Muscle layer of duodenum (tissue), 2 donors: ENCODE measurements at regions not wholly inside any gene's neighbourhood (a gene's known extent, or its start where the extent isn't known, plus 50 kb on each side); places are given as distances from the start of the nearest gene placed in this dataset.

Source experiments
- H3K27ac ChIP-seq: one replicate; pipeline ENCODE4 v1.7.0; 2013; ENCODE audit warnings: mild to moderate bottlenecking, low read length
- H3K27me3 ChIP-seq: one replicate; pipeline ENCODE4 v1.7.0; 2013; ENCODE audit warnings: low read depth, mild to moderate bottlenecking, control low read depth, low read length
- H3K36me3 ChIP-seq, 2 donors: one replicate each; pipeline ENCODE4 v1.7.0; 2013; ENCODE audit warnings: low read length in 2 of 2, control low read depth in 1 of 2, mild to moderate bottlenecking in 1 of 2; ENCODE audit not compliant: insufficient read depth in 2 of 2, control insufficient read depth in 1 of 2
- H3K4me1 ChIP-seq, 2 donors: one replicate each; pipeline ENCODE4 v1.7.0; 2013; ENCODE audit warnings: low read length in 2 of 2, mild to moderate bottlenecking in 2 of 2, control low read depth in 1 of 2, moderate library complexity in 1 of 2; ENCODE audit not compliant: insufficient read depth in 2 of 2, control insufficient read depth in 1 of 2
- H3K4me3 ChIP-seq, 2 donors: one replicate each; pipeline ENCODE4 v1.7.0; 2013; ENCODE audit warnings: low read length in 2 of 2, low read depth in 1 of 2, mild to moderate bottlenecking in 1 of 2
- H3K9me3 ChIP-seq, 2 donors: one replicate each; pipeline ENCODE4 v1.7.0; 2013; ENCODE audit warnings: low read length in 2 of 2, control low read depth in 1 of 2, mild to moderate bottlenecking in 1 of 2; ENCODE audit not compliant: control insufficient read depth in 1 of 2
- donor health status: healthy.

GRCh38 chr6:133693565-133693964 is 195.3 kb upstream of the TCF21 start:
- Histone ChIP-seq H3K27ac (no peak overlapping the region), H3K4me3 (no peak overlapping the region), H3K4me1 (no peaks in the 10 kb centered on the region), H3K27me3 (no peaks in the 10 kb centered on the region), H3K36me3 (no peaks in the 10 kb centered on the region), H3K9me3 (no peaks in the 10 kb centered on the region)

- Histone ChIP-seq H3K4me1 (no peaks in the 10 kb centered on the region), H3K27me3 (no peaks in the 10 kb centered on the region), H3K9me3 (no peaks in the 10 kb centered on the region), H3K4me3 (no peak overlapping the region), H3K36me3 (no peaks in the 10 kb centered on the region), H3K27ac (no peak overlapping the region)
These were observed 191.7 kb upstream of the TCF21 start for GRCh38 chr6:133697185-133697584.

DNA sequence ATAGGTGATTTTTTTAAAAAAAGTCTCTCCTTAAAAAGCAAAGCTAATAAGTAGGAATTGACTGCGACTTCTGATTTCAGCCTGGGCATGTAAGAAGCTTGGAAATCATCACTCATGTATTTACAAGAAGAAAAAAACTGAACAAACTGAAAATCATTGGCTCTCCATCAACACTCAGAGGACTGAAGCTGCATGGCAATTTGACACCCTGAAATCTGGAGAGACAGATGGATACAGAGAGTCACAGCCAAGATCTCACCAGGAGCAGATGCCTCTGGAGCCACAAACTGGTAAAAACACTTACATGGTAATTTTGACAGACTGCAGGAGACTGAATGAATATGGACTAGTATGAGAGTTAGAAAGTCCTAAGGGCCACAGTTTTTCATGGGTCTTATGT is 191.2 kb upstream of the TCF21 start:
- Histone ChIP-seq H3K27ac (no peak overlapping the region), H3K4me1 (no peaks in the 10 kb centered on the region), H3K27me3 (no peaks in the 10 kb centered on the region), H3K9me3 (no peaks in the 10 kb centered on the region), H3K36me3 (no peaks in the 10 kb centered on the region), H3K4me3 (no peak overlapping the region)

DNA sequence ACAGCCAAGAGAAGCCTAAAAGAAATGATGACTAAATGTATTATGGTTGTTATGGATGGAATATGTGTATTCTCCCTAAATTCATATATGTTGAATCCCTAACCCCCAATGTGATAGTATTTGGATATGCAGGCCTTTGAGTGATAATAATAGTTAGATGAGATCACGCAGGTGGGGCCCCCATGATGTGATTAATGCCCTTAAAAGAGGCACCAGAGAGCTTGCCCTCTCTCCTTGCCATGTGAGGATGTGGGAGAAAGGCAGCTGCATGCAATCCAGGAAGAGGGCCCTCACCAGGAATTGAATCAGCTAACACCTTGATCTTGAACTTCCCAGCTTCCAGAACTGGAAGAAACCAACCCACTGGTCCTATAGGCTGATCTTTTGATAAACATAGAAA is 190.6 kb upstream of the TCF21 start:
- Histone ChIP-seq H3K9me3 (no peaks in the 10 kb centered on the region), H3K36me3 (no peaks in the 10 kb centered on the region), H3K27ac (no peak overlapping the region), H3K27me3 (no peaks in the 10 kb centered on the region), H3K4me1 (no peaks in the 10 kb centered on the region), H3K4me3 (no peak overlapping the region)

DNA sequence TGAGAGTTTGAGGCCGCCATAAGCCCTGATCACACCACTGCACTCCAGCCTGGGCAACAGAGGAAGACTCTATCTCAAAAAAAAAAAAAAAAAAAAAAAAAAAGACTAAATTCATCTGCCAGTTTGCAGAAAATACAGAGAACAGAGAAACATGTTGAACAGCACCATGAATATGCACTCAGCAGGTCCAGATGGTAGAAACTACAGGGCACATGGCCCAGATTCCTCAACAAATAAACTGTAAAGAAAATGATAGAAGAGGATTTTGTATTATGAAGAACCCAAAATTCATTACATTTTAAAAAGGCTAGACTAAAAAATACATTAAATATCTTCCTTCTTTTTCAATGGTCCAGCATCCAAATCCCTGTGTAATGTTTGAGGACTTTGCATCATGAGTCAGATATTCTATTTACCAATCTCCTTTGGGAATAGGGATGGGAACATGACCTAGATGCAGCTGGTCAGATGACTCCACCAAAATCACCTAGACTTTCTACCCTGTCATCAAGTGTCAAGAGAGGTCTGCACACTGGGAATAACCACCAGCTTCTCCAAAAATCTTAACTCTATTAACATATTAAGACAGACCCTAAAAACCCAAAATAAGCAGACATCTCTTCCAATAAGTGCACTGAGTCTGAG is 189.1 kb upstream of the TCF21 start:
- Histone ChIP-seq H3K27me3 (no peaks in the 10 kb centered on the region), H3K27ac (no peak overlapping the region), H3K9me3 (no peaks in the 10 kb centered on the region)

GRCh38 chr6:133701633-133702331 is 187.1 kb upstream of the TCF21 start:
- H3K27ac ChIP-seq = no peak overlapping the region
- no peaks in the 10 kb centered on the region for H3K4me1 ChIP-seq
- H3K9me3 ChIP-seq = no peaks in the 10 kb centered on the region
- H3K27me3 ChIP-seq = no peaks in the 10 kb centered on the region
- no peaks in the 10 kb centered on the region for H3K36me3 ChIP-seq
- H3K4me3 ChIP-seq = no peak overlapping the region

More for the DNA sequence above, 189.1 kb upstream of the TCF21 start:
- Histone ChIP-seq H3K36me3 (no peaks in the 10 kb centered on the region), H3K4me3 (no peak overlapping the region), H3K4me1 (no peaks in the 10 kb centered on the region)

- no peaks in the 10 kb centered on the region for H3K36me3 ChIP-seq
- no peaks in the 10 kb centered on the region for H3K9me3 ChIP-seq
- H3K27ac ChIP-seq = peak overlapping the region; percentile 5
These were observed 184.5 kb upstream of the TCF21 start for GRCh38 chr6:133704371-133704770.

GRCh38 chr6:133705066-133705465 is 183.8 kb upstream of the TCF21 start:
- peak overlapping the region; percentile 16 for H3K27ac ChIP-seq
- H3K4me3 ChIP-seq = no peak overlapping the region
- H3K36me3 ChIP-seq = no peaks in the 10 kb centered on the region
- no peaks in the 10 kb centered on the region for H3K9me3 ChIP-seq
- no peaks in the 10 kb centered on the region for H3K27me3 ChIP-seq
- H3K4me1 ChIP-seq = no peaks in the 10 kb centered on the region

More at GRCh38 chr6:133704371-133704770, 184.5 kb upstream of the TCF21 start:
- Histone ChIP-seq H3K4me3 (no peak overlapping the region), H3K4me1 (no peaks in the 10 kb centered on the region), H3K27me3 (no peaks in the 10 kb centered on the region)

- H3K27ac ChIP-seq = peak overlapping the region; percentile 16
These were observed 183.2 kb upstream of the TCF21 start for GRCh38 chr6:133705731-133706130.

GRCh38 chr6:133707456-133707855 is 181.5 kb upstream of the TCF21 start:
- no peak overlapping the region for H3K27ac ChIP-seq
- H3K4me3 ChIP-seq = no peak overlapping the region
- no peaks in the 10 kb centered on the region for H3K4me1 ChIP-seq
- H3K9me3 ChIP-seq = no peaks in the 10 kb centered on the region
- H3K36me3 ChIP-seq = no peaks in the 10 kb centered on the region
- no peaks in the 10 kb centered on the region for H3K27me3 ChIP-seq

More at GRCh38 chr6:133705731-133706130, 183.2 kb upstream of the TCF21 start:
- Histone ChIP-seq H3K9me3 (no peaks in the 10 kb centered on the region), H3K4me3 (no peak overlapping the region), H3K4me1 (no peaks in the 10 kb centered on the region), H3K36me3 (no peaks in the 10 kb centered on the region), H3K27me3 (no peaks in the 10 kb centered on the region)

- H3K27me3 ChIP-seq = no peaks in the 10 kb centered on the region
- H3K27ac ChIP-seq = no peak overlapping the region
- no peak overlapping the region for H3K4me3 ChIP-seq
- H3K36me3 ChIP-seq = no peaks in the 10 kb centered on the region
- H3K4me1 ChIP-seq = no peaks in the 10 kb centered on the region
- H3K9me3 ChIP-seq = no peaks in the 10 kb centered on the region
These were observed 178.1 kb upstream of the TCF21 start for GRCh38 chr6:133710826-133711225.

GRCh38 chr6:133715270-133715669 is 173.6 kb upstream of the TCF21 start:
- Histone ChIP-seq H3K36me3 (no peaks in the 10 kb centered on the region), H3K27ac (no peak overlapping the region)

More at GRCh38 chr6:133715270-133715669, 173.6 kb upstream of the TCF21 start:
- no peaks in the 10 kb centered on the region for H3K27me3 ChIP-seq
- H3K4me1 ChIP-seq = no peaks in the 10 kb centered on the region
- no peak overlapping the region for H3K4me3 ChIP-seq
- no peaks in the 10 kb centered on the region for H3K9me3 ChIP-seq
